Caco-2 (cell line): ENCODE measurements at regions not wholly inside any gene's neighbourhood (a gene's known extent, or its start where the extent isn't known, plus 50 kb on each side); places are given as distances from the start of the nearest gene placed in this dataset.

Source experiments
- BruUV-seq: library from RNA; stranded (reverse); fragments of 400-500 nt; replicated peaks from 2 replicates; lab custom pipeline; 2021; lab: Mats Ljungman, UMichigan
- CTCF ChIA-PET: fragments of 300-600 bp; sonication (Branson Sonifier 250); formaldehyde crosslinking; loops from one replicate; lab custom pipeline; 2022; ENCODE audit warnings: antibody characterized with exemption; lab: Charles Lee
- POLR2A ChIA-PET: fragments of 300-600 bp; sonication (Branson Sonifier 250); formaldehyde crosslinking; loops from one replicate; lab custom pipeline; 2022; ENCODE audit warnings: antibody characterized with exemption; lab: Charles Lee
- DNase-seq, 2 experiments: peaks; one replicate each; pipeline versions ENCODE4 v3.0.0 to v3.0.0-alpha.2; 2020 to 2022
- H3K27me3 ChIP-seq: replicated peaks from 2 replicates; pipeline ENCODE4 v1.6.0; 2011; ENCODE audit warnings: low read length; ENCODE audit not compliant: control insufficient read depth, insufficient read depth
- H3K36me3 ChIP-seq: 2 replicates; pipeline ENCODE4 v1.5.1; 2011; ENCODE audit warnings: low read length; ENCODE audit not compliant: control insufficient read depth, insufficient read depth
- H3K4me1 ChIP-seq: fragments of 250-450 bp; sonication (Bioruptor Pico); 2 replicates; pipeline ENCODE4 v1.5.1; 2020; ENCODE audit warnings: mild to moderate bottlenecking
- H3K4me3 ChIP-seq: 2 replicates; pipeline ENCODE4 v1.5.1; 2011; ENCODE audit warnings: low read depth, mild to moderate bottlenecking, control low read depth, low read length
- H3K9me3 ChIP-seq: fragments of 250-450 bp; sonication (Bioruptor Pico); 2 replicates; pipeline ENCODE4 v1.5.1; 2020; ENCODE audit warnings: mild to moderate bottlenecking, moderate library complexity
- H3K27ac Mint-ChIP-seq: one replicate; pipeline ENCODE4 v1.8.0; 2022; ENCODE audit warnings: mixed read lengths; ENCODE audit not compliant: unreplicated experiment
- H3K27me3 Mint-ChIP-seq: one replicate; pipeline ENCODE4 v1.8.0; 2022; ENCODE audit warnings: mixed read lengths; ENCODE audit not compliant: insufficient read depth, unreplicated experiment
- H3K36me3 Mint-ChIP-seq: one replicate; pipeline ENCODE4 v1.8.0; 2022; ENCODE audit warnings: mild to moderate bottlenecking, mixed read lengths; ENCODE audit not compliant: insufficient read depth, unreplicated experiment
- H3K4me1 Mint-ChIP-seq: one replicate; pipeline ENCODE4 v1.8.0; 2022; ENCODE audit warnings: low read depth, mixed read lengths; ENCODE audit not compliant: unreplicated experiment
- H3K4me3 Mint-ChIP-seq: one replicate; pipeline ENCODE4 v1.8.0; 2022; ENCODE audit warnings: mild to moderate bottlenecking, moderate library complexity, mixed read lengths; ENCODE audit not compliant: unreplicated experiment
- H3K9me3 Mint-ChIP-seq: one replicate; pipeline ENCODE4 v1.8.0; 2022; ENCODE audit warnings: mixed read lengths; ENCODE audit not compliant: unreplicated experiment
- CTCF ChIP-seq, 2 experiments: fragments of 200-600 bp in 1 of 2; IDR thresholded peaks; 1 replicate in 1 of 2; 2 replicates in 1 of 2; pipeline versions ENCODE4 v1.5.1 to v1.8.0; 2011 to 2022; ENCODE audit warnings: antibody characterized with exemption in 1 of 2, control low read depth in 1 of 2, inconsistent platforms in 1 of 2, low read depth in 1 of 2, low read length in 1 of 2, mild to moderate bottlenecking in 1 of 2, moderate library complexity in 1 of 2; ENCODE audit not compliant: insufficient read depth in 1 of 2, severe bottlenecking in 1 of 2, unreplicated experiment in 1 of 2
- intact Hi-C: fragments of 100-400 bp; cut with micrococcal nuclease; formaldehyde crosslinking; loops from one replicate; pipeline ENCODE4 v1.10.0; 2022; ENCODE audit not compliant: unreplicated experiment

- no peak overlapping the region for H3K4me3 ChIP-seq
- BruUV-seq: no TSS peak
- no peaks in the 10 kb centered on the region for H3K9me3 ChIP-seq
- ChIA-PET CTCF (no interaction called here), POLR2A (no interaction called here)
- H3K9me3 Mint-ChIP-seq: no peaks in the 10 kb centered on the region
- H3K36me3 Mint-ChIP-seq: no peaks in the 10 kb centered on the region
- no peak for TF ChIP-seq CTCF (IDR thresholded peaks at IDR 0.05; ENCODE audit: insufficient read depth in 1 of 2, low read depth in 1 of 2, low read length in 1 of 2, severe bottlenecking in 1 of 2, unreplicated experiment in 1 of 2)
- no peaks in the 10 kb centered on the region for H3K36me3 ChIP-seq
- no peak for DNase-seq
- H3K4me3 Mint-ChIP-seq: no peak overlapping the region
- no peaks in the 10 kb centered on the region for H3K4me1 Mint-ChIP-seq
- no peaks in the 10 kb centered on the region for H3K27me3 ChIP-seq
- no peaks in the 10 kb centered on the region for H3K4me1 ChIP-seq
- peaks cover 3% of the 10 kb centered on the region for H3K27me3 Mint-ChIP-seq
- H3K27ac Mint-ChIP-seq: no peak overlapping the region
- intact Hi-C loops: loop anchor here (10.0 kb wide), 1 partner anchor 205 kb away; no protein-coding TSS in a partner anchor
Measured at GRCh38 chr11:104339380-104339831, 175.5 kb upstream of the PDGFD start.

- TF ChIP-seq CTCF (IDR thresholded peaks at IDR 0.05; ENCODE audit: insufficient read depth in 1 of 2, low read depth in 1 of 2, low read length in 1 of 2, severe bottlenecking in 1 of 2, unreplicated experiment in 1 of 2): no peak
- ChIA-PET POLR2A (no interaction called here), CTCF (no interaction called here)
- Mint-ChIP-seq H3K27ac (no peak overlapping the region), H3K36me3 (no peaks in the 10 kb centered on the region), H3K4me3 (no peak overlapping the region), H3K27me3 (peaks cover 3% of the 10 kb centered on the region), H3K9me3 (no peaks in the 10 kb centered on the region), H3K4me1 (no peaks in the 10 kb centered on the region)
- intact Hi-C loops: loop anchor here (10.0 kb wide), 1 partner anchor 203 kb away; no protein-coding TSS in a partner anchor
- no peaks in the 10 kb centered on the region for H3K27me3 ChIP-seq
- no TSS peak for BruUV-seq
- H3K4me1 ChIP-seq: no peaks in the 10 kb centered on the region
- DNase-seq: no peak
- no peaks in the 10 kb centered on the region for H3K36me3 ChIP-seq
- H3K4me3 ChIP-seq: no peak overlapping the region
- no peaks in the 10 kb centered on the region for H3K9me3 ChIP-seq
Measured at GRCh38 chr11:104338186-104338585, 174.2 kb upstream of the PDGFD start.

GRCh38 chr11:104337273-104337672 lies 173.3 kb upstream of the PDGFD start:
- DNase-seq: no peak
- intact Hi-C loops: loop anchor here (10.0 kb wide), 1 partner anchor 202 kb away; no protein-coding TSS in a partner anchor
- H3K9me3 Mint-ChIP-seq: no peaks in the 10 kb centered on the region
- H3K4me1 Mint-ChIP-seq: no peaks in the 10 kb centered on the region
- TF ChIP-seq CTCF (IDR thresholded peaks at IDR 0.05; ENCODE audit: insufficient read depth in 1 of 2, low read depth in 1 of 2, low read length in 1 of 2, severe bottlenecking in 1 of 2, unreplicated experiment in 1 of 2): no peak
- BruUV-seq: no TSS peak
- no peaks in the 10 kb centered on the region for H3K36me3 Mint-ChIP-seq
- no peaks in the 10 kb centered on the region for H3K27me3 ChIP-seq
- H3K4me3 ChIP-seq: no peak overlapping the region
- H3K4me3 Mint-ChIP-seq: no peak overlapping the region
- peaks cover 3% of the 10 kb centered on the region for H3K27me3 Mint-ChIP-seq
- no peaks in the 10 kb centered on the region for H3K9me3 ChIP-seq
- no peak overlapping the region for H3K27ac Mint-ChIP-seq
- ChIA-PET CTCF (interaction anchor here (0.7 kb wide), 1 partner anchor 164 kb away, joined by 3 read pairs; no protein-coding TSS in a partner anchor), POLR2A (no interaction called here)
- H3K4me1 ChIP-seq: no peaks in the 10 kb centered on the region
- H3K36me3 ChIP-seq: no peaks in the 10 kb centered on the region
